ENCODE measurements at regions not wholly inside any gene's neighbourhood (a gene's known extent, or its start where the extent isn't known, plus 50 kb on each side); places are given as distances from the start of the nearest gene placed in this dataset.
"Not testable (repeated sequence)": the region's sequence is repeated elsewhere in the genome, so short reads cannot be mapped to it uniquely, and the experiment has no call there.

DNA sequence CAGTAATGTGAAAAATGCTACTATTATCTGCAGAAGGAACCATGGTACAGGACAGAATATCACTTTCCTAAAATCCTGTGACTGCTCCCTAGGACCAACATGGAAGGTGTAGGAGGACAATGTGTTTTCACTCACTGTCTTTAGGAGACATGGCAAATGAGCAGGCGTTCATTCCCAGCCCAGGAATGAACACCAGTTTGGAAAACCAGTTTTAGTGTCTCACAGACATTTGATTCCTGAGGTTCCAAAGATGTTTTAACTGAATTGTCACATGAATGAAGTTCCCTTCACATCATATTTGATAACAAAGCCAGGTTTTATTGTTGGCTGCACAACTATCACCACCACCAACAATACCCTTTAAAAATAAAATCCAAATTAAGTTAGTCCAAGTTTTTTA lies 178.2 kb downstream of the ENC1 start:
- DNase-seq (ENCODE audit: low read depth in 2 of 2): no peak

GRCh38 chr5:74461251-74461650 lies 179.3 kb downstream of the ENC1 start:
- DNase-seq (ENCODE audit: low read depth in 2 of 2): no peak

DNA sequence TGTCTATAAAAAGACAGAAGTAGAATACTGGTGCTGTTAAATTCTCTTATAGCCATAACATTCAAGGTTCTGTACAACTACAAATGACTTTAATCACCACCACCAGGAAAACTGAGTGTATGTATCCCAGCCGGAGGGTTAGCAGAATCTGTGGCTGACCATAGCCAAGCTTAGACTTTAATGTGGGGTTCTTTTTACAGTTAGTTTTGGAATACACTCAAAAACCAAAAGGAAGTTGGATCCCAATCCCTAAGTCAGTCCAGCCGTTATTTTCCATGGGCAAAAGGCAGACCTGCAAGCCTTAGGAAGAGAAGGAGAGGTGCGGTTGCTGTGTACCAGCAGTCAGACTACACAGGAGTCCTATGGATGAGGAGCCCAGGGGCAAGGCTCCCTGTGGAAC lies 179.8 kb downstream of the ENC1 start:
- no peak for DNase-seq (ENCODE audit: low read depth in 2 of 2)

GRCh38 chr5:74459984-74460383 lies 180.5 kb downstream of the ENC1 start:
- DNase-seq (ENCODE audit: low read depth in 2 of 2): no peak

DNA sequence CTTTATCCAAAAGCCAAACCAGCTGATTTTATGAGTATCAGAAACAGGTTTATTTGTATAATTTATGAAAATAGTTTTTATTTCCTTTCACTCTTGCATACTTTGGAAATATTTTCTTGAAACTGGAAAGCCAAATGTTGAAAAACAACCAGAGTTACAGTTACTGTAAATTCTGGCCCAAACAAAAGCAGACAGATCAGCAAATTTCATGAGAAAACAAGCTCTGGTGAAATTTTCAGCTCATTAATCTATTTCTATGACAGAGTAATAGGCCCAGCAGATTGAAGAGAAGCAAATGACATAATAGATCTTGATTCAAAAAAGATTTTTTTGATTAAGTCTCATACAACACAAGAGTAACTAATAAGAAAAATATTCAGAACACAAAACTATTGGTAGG lies 182.7 kb downstream of the ENC1 start:
- DNase-seq (ENCODE audit: low read depth in 2 of 2): no peak

DNA sequence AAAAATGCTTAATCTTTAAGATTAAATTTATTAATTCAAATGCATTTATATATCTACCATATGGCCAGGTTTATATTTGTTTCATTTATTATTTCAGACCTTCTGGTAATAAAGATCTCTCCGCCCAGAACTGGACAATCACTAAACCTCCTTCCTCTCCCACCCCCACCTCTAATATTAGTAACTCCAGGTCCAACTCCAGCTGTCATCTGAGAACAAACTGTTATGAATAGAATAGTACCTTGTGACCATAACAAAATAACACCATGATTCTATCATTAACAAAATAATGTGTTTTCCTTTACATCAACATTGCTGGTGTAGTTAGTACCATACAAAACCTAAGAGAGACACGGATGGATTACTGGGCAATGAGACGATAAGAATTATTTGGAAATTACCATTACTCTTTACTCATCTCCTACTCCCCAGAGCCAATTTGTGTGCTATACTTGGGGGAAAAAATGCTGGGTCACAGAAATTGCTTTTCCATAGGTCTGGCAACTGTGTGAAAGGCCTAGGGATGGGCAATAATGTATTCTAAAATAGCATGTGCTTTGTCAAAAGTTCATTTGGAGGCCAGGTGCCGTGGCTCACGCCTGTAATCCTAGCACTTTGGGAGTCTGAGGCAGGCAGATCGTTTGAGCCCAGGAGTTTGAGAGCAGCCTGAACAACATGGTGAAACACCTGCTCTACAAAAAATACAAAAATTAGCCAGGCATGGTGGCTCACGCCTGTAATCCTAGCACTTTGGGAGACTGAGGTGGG lies 186.1 kb downstream of the ENC1 start:
- DNase-seq (ENCODE audit: low read depth in 2 of 2): no peak

- DNase-seq (ENCODE audit: low read depth in 2 of 2): no peak
Observed at GRCh38 chr5:74452856-74453255, 187.7 kb downstream of the ENC1 start.

- DNase-seq (ENCODE audit: low read depth in 2 of 2): no peak
Observed at GRCh38 chr5:74450095-74450494, 190.4 kb downstream of the ENC1 start.

DNA sequence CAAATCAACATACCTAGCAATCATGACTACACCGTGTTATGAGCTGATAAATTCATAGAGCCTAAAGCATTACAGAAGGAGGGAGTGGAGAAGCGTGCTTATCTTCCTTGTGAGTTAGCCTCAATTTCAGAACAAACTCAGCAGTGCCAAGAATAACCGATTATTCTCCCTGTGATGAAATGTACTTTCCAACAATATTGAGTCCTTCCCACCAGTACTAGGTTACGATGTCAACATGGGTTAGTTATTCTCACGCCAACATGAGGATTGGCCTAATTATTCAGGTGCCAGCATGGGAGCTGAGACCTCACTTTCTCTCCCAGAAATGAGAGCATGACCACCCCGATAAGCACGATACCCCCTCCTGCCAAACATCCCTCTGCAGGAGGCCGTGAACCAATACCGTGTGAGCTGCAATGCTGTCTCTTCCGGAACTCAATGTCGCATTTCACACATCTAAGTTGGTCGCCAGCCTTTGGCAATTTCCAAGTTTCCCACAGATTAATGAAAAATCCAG lies 193.7 kb downstream of the ENC1 start:
- DNase-seq (ENCODE audit: low read depth in 2 of 2): no peak

DNA sequence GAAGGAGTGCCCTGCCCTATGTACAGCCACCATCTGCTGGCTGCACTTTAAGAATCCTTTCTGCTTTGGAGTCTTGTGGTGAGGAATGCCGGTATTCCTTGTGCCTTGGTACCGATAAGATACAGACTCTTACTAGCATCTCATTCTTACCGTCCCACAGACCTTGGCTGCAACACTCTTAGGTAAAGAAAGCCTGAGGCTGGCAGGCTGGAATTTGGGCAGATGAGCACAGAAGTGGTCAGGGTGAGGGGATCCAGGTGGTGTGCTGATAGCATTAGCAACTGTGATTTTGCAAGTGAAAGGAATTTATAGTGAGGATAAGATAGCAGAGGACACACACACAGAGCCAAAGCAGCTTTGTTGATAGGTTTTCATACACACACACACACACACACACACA lies 198.1 kb downstream of the ENC1 start:
- DNase-seq (ENCODE audit: low read depth in 2 of 2): no peak

- no peak for DNase-seq (ENCODE audit: low read depth in 2 of 2)
Observed at GRCh38 chr5:74441616-74442015, 198.9 kb downstream of the ENC1 start.

GRCh38 chr5:74440341-74440740 lies 200.2 kb downstream of the ENC1 start:
- DNase-seq (ENCODE audit: low read depth in 2 of 2): no peak

GRCh38 chr5:74437870-74438269 lies 202.7 kb downstream of the ENC1 start:
- not testable (repeated sequence) for DNase-seq (ENCODE audit: low read depth in 2 of 2)

- no peak for DNase-seq (ENCODE audit: low read depth in 2 of 2)
Observed at GRCh38 chr5:74433896-74434829, 206.4 kb downstream of the ENC1 start.

DNA sequence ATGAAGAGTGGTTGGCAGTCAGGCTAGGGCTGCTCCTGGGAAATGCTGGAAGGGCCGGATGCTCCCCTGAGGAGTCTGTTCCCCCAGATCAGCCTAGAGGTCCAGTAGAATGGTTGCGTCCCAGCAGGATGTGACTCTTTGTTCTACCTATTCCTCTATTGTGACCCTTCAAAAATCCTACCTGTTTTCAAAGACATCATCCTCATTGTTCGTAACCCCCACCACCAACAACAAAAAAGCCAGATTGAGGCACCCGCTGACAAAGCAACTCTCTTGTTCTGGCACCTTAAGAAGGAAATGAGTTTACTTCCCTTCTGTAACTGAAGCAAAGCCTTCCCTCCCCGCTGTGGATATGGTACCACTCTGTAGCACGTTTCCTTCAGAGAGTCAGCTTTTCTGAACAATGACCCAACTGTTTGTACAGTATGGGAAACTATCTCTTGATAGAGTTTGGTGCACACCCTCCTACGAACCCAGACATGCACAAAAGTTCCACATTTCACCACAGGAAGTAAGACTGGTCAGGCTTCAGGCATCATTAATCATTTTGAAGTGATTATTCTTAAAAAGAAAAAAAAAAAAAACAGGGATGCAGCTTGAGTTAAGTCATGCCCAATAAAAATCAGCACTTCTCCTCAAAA lies 207.2 kb downstream of the ENC1 start:
- DNase-seq (ENCODE audit: low read depth in 2 of 2): no peak

DNA sequence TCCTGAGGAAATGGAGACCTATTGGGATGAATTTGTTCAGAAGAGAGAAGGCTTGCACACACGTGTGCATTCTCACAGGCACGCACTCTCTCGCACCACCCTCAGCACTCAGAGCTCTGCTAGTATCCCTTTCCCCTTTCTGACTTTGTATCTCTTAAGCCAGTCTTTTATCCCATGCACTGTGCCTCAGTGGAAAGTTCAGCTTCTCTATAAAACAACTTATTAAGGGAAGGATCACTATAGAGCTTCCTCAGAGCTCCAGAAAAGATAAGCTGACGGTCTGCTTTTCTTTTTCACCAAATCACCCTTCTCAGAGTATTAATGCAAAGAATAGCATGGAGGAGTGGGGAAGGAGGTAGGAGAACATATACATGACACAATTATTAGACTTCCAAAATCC lies 207.8 kb downstream of the ENC1 start:
- DNase-seq (ENCODE audit: low read depth in 2 of 2): no peak

GRCh38 chr5:74432216-74432615 lies 208.3 kb downstream of the ENC1 start:
- DNase-seq (ENCODE audit: low read depth in 2 of 2): no peak

DNA sequence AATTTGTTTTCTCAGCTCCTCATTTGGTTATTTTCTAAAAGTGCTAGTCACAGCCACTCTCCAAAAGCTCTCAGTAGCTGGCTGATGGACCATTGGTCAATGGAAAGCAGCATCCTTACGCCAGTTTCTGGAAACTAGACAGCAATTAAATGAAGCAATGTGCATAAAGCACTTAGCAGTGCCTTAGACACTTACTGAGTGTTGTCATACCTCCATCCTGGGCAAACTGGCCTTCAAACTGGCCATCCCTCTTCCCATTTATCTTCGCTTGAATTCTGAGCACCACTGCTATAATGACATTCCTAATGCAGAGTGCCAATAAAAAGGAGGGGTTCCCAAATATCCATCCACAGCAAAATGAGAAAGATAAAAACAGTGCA lies 209.2 kb downstream of the ENC1 start:
- no peak for DNase-seq (ENCODE audit: low read depth in 2 of 2)

GRCh38 chr5:74430631-74431289 lies 209.8 kb downstream of the ENC1 start:
- no peak for DNase-seq (ENCODE audit: low read depth in 2 of 2)

DNA sequence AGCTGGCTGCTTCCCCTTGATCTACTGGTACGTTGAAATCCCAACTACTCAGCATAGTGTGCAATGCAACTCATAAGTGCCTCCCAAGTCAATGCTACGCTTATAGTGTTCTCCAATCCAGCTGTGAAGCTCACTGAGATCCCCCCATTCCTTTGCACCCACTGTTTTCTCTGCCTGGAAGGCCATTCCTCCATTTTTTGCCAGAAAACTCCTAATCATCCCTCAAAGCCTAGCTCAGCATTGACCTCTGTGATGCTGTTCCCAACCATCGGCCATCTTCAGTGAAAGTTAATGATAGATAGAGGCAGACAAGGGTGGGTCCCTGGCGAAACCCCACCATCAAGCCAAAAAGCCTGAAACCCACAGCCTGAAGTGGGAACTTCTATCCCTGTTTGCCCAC lies 211.0 kb downstream of the ENC1 start:
- DNase-seq (ENCODE audit: low read depth in 2 of 2): no peak

- no peak for DNase-seq (ENCODE audit: low read depth in 2 of 2)
Observed at GRCh38 chr5:74428876-74429275, 211.7 kb downstream of the ENC1 start.

DNA sequence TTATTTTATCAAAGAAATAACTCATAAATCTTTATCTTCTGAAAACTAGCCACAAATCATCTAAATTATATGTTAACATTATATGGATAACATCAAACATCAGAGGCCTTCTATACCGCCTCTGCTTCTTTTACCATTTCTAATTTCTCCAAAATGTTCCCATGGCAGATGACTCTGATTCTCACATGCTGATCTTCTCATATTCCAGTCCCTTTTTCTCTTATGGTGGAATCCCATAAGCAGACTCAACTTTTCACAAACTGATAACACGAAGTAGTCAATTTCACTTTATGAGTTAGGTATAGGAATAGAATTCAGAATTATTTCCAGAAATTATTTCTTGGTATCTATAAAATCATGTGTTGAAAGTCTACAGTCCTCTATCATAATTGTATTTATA lies 212.3 kb downstream of the ENC1 start:
- DNase-seq (ENCODE audit: low read depth in 2 of 2): no peak

Measured in stimulated activated CD8-positive, alpha-beta memory T cell treated with anti-CD3 and anti-CD28 coated beads, Interleukin-7, amount 100 ng/mL, for 4 hours (primary cell).